ENCODE measurements at regions not wholly inside any gene's neighbourhood (a gene's known extent, or its start where the extent isn't known, plus 50 kb on each side); places are given as distances from the start of the nearest gene placed in this dataset.

- Histone ChIP-seq H2BK12ac (ENCODE audit: low read depth, low read length) (no peak overlapping the region), H3K4ac (replicated peaks; ENCODE audit: insufficient read length, low read depth, low read length) (no peak overlapping the region), H3K4me1 (replicated peaks in 1 of 4; ENCODE audit: control insufficient read depth in 3 of 4, insufficient read depth in 4 of 4, low read length in 3 of 4) (peaks cover 0 to 3% (median 0%) of the 10 kb centered on the region in 4 experiments; a peak in 1 of 7 replicates), H3K36me3 (ENCODE audit: control insufficient read depth in 2 of 4, insufficient read depth in 4 of 4, low read length in 3 of 4) (no peaks in the 10 kb centered on the region), H4K91ac (replicated peaks; ENCODE audit: insufficient read length, low read length) (no peak overlapping the region), H3K18ac (ENCODE audit: extremely low read depth, low read length) (no peak overlapping the region), H4K20me1 (replicated peaks in 1 of 2; ENCODE audit: control insufficient read depth in 1 of 2, insufficient read depth in 2 of 2, low read length in 2 of 2) (no peaks in the 10 kb centered on the region), H3K23ac (ENCODE audit: insufficient read length) (no peak overlapping the region), H3K27ac (ENCODE audit: low read depth, low read length) (no peak overlapping the region), H3K9ac (replicated peaks in 1 of 4; ENCODE audit: extremely low read depth in 1 of 4, low read depth in 3 of 4, low read length in 3 of 4) (no peak overlapping the region), H2BK15ac (ENCODE audit: low read length) (no peak overlapping the region), H3K27me3 (replicated peaks in 1 of 4; ENCODE audit: control insufficient read depth in 3 of 4, extremely low read depth in 1 of 4, insufficient read depth in 3 of 4, low read length in 3 of 4) (no peaks in the 10 kb centered on the region), H3K4me3 (ENCODE audit: extremely low read depth in 1 of 4, insufficient read depth in 2 of 4, low read depth in 3 of 4, low read length in 4 of 4) (no peak overlapping the region), H3K56ac (replicated peaks; ENCODE audit: insufficient read length, low read depth, low read length) (no peak overlapping the region), H3K79me2 (ENCODE audit: control insufficient read depth in 1 of 2, insufficient read depth in 2 of 2, low read length in 2 of 2) (no peaks in the 10 kb centered on the region), H2BK5ac (ENCODE audit: low read depth, low read length) (no peak overlapping the region), H3K79me1 (ENCODE audit: low read depth, low read length) (no peaks in the 10 kb centered on the region), H3K14ac (ENCODE audit: insufficient read length) (no peak overlapping the region), H2BK20ac (ENCODE audit: low read length) (no peak overlapping the region), H3K23me2 (ENCODE audit: low read depth, low read length) (no peaks in the 10 kb centered on the region), H2BK120ac (replicated peaks; ENCODE audit: low read depth, low read length) (no peak overlapping the region), H2AK5ac (ENCODE audit: low read depth, low read length) (no peak overlapping the region), H3K4me2 (ENCODE audit: insufficient read depth in 1 of 2, low read depth in 2 of 2, low read length in 2 of 2) (no peak overlapping the region), H2AFZ (ENCODE audit: low read length) (no peak overlapping the region), H4K5ac (ENCODE audit: insufficient read length, low read depth, low read length) (no peak overlapping the region), H4K8ac (ENCODE audit: extremely low read depth, insufficient read depth, low read length) (no peak overlapping the region), H3K9me3 (ENCODE audit: insufficient read depth in 2 of 2, low read depth in 1 of 2, low read length in 1 of 2) (no peaks in the 10 kb centered on the region)
- DNase-seq (ENCODE audit: low read depth in 1 of 2, low spot score in 2 of 2), result no peak
- ChIA-PET POLR2A (ENCODE audit: partially characterized antibody) (no interaction called here), CTCF (ENCODE audit: partially characterized antibody) (interaction anchor here (1.3 to 1.4 kb wide), 2 partner anchors 11 to 34 kb away, joined by 3 read pairs; no protein-coding TSS in a partner anchor)
- no peak for FAIRE-seq
- WGBS, 2 experiments (ENCODE audit: extremely low coverage in 1 of 2, insufficient coverage in 1 of 2, insufficient read length in 1 of 2, insufficient replicate concordance in 2 of 2, low coverage in 1 of 2, low lambda C conversion rate in 2 of 2, missing lambda C conversion rate in 1 of 2), result 83% methylated on average over 12 of the region's 12 CpGs; no CpG with 5 or more reads in 1 of the 2 experiments
- TF ChIP-seq EP300 (IDR thresholded peaks at IDR 0.05; ENCODE audit: borderline replicate concordance in 1 of 2, low read depth in 2 of 2, low read length in 2 of 2) (no peak), GABPA (IDR thresholded peaks at IDR 0.05; ENCODE audit: borderline replicate concordance, insufficient read depth, low read length) (no peak), CTBP2 (IDR thresholded peaks at IDR 0.05; ENCODE audit: borderline replicate concordance, insufficient read depth, insufficient read length, low read length) (no peak), TCF12 (IDR thresholded peaks at IDR 0.05; ENCODE audit: low read depth, low read length) (no peak), YY1 (IDR thresholded peaks at IDR 0.05; ENCODE audit: low read depth, low read length) (no peak), SUZ12 (IDR thresholded peaks at IDR 0.05; ENCODE audit: low read length) (no peak), RXRA (IDR thresholded peaks at IDR 0.05; ENCODE audit: insufficient read depth, low read depth, low read length) (no peak), SAP30 (IDR thresholded peaks at IDR 0.05; ENCODE audit: insufficient read depth, insufficient replicate concordance, low read length) (no peak)
These were observed 119.2 kb downstream of the CYP26B1 start for GRCh38 chr2:72028351-72028995.
